Right renal pelvis (tissue), 4 donors: ENCODE measurements at regions not wholly inside any gene's neighbourhood (a gene's known extent, or its start where the extent isn't known, plus 50 kb on each side); places are given as distances from the start of the nearest gene placed in this dataset.

Source experiments
- DNase-seq, 4 donors: peaks; one replicate each; pipeline ENCODE4 v3.0.0-alpha.2; 2013; ENCODE audit warnings: low read depth in 4 of 4, low spot score in 3 of 4, missing footprints in 1 of 4

- no peak for DNase-seq
Observed at GRCh38 chr3:25300141-25300540, 127.9 kb upstream of the RARB start.

DNA sequence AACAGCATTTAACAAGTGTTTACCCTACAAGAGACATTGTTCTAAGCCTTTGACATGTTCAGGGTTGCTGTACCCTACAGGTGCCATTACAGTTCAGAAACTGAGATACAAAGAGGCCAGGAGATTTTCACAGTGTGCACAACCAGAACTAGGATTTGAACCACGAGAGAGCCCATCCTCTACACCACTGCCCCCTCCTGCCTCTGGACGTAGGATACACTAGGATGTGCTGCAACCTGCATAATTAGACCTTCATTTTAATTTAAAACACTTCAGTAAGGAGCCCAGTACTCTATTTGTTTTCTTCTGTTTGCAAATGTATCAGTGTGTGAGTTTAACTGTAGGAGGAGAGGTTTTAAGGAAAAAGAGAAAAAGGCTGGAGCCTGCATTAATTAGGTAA, 123.1 kb upstream of the RARB start:
- no peak for DNase-seq

DNA sequence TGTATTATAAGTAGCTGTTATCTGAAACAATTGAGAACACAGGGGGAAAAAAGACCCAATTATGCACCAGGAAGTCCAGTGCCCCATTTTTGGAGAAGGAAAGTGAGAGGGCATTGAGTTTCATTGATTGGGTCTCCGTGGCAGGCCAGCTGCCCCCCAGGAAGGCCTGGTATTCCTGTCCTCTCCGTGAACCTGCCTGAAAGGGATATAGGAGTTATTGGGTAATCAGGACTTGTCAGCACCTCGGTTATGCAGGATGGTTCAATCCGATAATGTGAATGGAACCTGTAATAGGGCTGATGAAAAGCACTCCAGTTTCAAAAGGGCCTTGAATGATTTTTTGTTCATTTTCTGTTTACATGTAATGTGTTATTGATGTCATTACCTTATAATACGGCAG, 122.0 kb upstream of the RARB start:
- DNase-seq: no peak

DNA sequence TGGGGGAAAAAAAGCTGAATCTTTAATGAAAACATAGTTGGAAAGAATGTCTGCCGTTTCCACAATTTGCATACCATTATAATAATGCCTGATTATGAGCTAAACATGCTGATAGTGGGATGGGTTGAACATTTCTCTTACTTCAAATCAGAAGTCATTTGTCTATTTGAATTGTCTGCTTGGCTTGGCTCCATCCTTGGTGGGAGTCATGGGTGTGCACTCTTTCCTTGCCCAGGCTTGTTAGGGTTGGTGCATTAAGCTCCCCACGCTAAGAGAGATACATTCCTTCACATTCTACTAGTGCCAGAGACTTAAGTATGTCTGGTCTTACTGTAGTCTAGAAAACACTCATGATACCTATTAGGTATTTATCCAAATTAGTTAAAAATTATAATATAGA, 121.4 kb upstream of the RARB start:
- no peak for DNase-seq

DNA sequence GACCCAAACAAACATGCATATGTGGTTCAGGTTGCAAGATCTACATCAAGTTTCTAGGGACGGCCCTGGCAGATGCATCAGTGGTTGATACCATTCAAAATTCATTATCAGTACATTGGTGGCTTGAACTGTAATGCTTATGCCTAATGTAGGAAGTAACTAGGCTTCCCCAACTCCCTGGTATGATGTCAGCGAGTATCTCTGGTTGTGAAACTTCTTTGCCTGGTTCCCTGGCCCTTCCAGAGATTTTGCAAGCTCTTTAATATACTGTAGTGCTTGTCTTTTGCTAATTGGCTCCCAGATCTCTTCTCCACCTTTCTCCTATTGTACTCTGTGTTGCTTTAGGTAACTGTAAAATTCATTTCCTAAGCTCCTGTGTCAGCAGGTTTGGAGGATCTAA, 114.8 kb upstream of the RARB start:
- no peak for DNase-seq

DNA sequence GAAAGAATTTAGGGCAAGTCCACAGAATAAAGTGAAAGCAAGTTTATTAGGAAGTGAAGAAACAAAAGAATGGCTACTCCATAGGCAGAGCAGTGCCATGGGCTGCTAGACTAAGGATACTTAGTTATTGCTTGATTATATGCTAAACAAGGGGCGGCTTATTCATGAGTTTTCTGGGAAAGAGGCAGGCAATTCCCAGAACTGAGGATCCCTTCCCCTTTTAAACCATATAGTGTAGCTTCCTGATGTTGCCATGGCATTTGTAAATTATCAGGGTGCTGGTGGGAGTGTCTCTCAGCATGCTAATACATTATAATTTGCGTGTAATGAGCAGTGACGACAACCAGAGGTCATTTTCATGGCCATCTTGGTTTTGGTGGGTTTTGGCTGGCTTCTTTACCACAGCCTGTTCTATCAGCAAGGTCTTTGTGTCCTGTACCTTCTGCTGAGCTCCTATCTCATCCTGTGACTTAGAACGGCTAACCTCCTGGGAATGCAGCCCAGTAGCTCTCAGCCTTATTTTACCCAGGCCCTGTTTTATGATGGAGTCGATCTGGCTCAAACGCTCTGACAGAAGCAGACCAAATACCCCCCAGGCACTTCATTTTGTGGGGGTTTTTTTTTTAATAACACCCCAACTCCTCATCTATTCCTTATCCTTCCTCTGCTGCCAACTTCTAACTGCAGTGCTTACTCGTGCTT, 103.0 kb upstream of the RARB start:
- DNase-seq: no peak

DNA sequence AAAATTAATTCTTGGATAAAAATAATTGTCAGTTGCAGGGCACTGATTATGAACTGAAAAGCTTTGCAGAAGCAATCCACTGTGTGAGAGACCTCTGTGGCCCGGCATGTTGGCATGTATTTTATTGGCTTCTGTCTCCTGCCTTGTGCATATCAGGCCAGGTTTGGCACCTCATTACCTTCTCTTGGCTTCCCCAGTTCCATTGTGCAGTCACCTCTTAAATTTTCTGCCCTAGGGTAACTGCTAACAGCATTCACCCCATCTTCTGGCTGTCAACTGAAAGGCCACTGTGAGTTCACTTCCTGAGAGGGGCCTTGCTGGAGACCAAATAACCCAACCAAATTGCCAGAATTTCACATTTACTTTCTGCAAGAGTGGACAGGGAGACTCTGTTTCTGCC, 92.7 kb upstream of the RARB start:
- DNase-seq: no peak

DNA sequence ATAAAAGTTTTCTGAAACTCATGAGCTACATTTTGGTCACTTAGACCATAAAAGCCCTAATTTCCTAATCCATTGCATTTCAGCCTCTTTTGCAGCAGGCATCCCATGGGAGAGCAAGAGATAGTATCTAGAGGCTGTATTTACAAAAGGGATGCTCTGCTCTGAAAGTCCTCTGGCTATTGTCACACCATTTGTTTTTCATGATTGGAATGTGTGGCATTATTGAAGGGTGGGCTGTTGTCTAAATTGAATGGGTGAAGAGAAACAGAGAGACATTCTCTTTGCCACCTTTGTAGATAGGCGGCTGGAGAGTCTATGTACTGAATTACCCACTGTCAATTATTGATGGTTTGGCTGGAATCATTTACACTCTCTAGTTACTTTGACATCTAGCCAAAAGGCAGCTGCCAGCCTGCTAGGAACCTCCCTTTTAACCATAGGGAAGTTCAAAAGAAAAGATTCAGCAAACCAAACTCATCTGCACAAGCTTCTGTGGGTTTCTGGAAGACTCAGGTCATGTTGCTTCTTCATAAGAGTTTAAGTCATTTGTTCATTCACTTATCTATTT, 89.8 kb upstream of the RARB start:
- no peak for DNase-seq

DNA sequence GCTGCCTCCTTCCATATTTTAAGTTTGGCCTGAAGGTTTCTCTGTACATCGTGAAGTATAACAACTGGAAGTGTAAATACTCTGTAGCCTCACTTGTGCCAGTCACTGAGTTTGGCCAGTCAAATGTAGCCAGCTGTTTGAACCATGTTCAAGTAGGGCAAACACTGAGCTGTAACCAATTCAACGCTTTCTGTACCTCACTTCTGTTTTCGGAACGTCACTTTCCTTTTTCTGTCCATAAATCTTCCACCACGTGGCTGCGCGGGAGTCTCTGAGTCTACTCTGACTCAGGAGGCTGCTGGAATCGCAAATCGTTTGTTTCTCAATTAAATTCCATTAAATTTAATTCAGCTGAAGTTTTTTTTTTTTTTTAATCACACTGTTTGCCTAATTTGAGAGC, 88.8 kb upstream of the RARB start:
- no peak for DNase-seq

DNA sequence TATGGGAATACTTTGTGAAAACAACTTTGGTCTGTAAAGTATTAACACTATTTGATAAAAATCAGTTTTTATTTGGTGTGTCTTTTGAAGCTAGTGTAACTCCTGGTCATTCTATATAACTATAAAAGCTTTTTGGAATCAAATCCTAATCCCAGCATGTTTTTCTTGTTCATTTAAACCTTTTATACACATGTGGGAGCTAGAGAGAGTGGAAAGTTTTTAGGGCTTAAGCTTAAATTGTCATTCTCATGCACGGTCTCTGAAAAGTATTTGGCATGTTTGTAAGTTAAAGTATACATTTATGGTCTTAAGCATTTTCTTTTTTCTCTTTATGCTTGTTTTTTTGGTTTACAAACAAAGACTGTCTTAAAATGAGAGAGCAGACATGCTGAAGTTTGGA, 83.4 kb upstream of the RARB start:
- DNase-seq: no peak

- DNase-seq: no peak
Observed at GRCh38 chr3:25349095-25349494, 79.0 kb upstream of the RARB start.

DNA sequence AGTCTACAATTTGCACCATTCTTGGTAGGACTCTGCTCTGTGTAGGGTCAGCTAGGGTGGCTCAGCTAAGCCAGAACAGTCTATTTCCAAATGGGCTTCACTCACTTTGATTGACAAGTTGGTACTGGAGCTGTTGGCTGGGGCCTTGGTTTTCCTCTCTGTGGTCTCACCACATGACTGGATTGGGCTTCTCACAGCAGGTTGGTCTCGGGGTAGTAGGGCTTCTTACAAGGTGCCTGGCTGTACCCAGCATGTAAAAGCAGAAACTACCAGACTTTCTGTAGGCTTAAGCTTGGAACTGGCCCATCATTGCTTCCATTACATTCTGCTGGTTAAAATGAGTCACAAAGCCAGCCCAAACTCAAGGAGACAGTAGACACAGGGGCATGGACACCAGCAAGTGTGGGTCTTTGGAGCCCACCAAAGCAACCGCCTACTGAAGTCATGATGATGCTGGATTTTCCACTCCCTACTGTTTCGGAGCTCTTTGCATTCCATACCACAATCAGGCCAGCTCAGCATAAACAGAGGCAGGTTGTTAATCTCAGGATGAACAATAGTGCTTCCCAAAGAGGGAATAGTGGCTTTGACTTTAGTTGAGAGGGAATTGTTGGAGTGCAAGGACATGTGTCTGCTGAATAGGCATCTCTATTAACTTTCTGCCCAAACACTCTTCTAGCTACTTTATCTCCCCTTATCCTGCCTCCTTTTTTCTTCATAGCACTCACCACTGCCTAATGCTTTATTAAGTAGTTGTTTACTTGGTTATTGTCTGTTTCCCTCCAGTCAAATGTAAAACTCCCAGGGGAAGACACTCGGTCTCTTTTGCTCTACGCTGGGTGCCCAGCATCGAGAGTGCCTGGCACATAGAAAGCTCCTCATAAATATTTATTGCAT, 78.0 kb upstream of the RARB start:
- no peak for DNase-seq

- no peak for DNase-seq
Observed at GRCh38 chr3:25350725-25351114, 77.3 kb upstream of the RARB start.

- no peak for DNase-seq
Observed at GRCh38 chr3:25354071-25354470, 74.0 kb upstream of the RARB start.

DNA sequence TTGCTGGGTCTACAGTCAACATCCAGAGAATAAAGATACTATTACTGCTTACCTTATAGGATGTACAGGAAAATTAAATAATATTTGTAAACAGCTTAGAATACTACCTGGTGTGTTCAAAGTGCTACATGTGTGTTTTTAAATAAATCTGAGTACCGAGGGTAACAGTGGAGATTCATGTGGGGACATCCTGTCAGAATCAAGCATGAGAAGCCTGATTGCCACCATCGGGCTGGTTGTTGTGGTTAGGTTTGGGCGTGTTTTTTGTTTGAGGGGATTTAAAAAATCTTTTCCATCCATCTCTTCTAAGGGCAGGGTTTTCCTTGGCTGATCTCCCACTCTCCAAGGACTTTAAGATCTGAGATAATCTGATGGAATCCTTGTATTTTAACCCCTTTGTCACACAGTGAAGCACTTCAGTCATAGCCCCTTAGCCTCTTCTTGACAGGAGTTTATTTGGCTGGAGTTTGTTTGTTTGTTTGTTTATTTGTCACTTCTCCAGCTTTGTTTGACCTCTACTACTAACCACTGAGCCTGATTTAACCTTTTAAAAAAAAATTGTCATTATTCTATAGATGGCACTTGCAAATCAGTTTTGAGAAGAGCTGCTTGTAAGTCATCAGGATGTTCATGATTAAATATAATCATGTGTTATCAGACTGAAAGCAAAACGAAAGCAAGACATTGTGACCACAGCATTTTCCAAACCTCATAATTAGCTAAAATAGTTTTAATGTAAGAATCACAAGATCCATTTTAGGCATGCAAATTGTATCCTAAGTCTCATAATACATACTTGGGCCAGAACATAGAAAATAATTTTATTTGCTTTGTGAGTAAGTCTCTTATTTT, 72.8 kb upstream of the RARB start:
- no peak for DNase-seq

DNA sequence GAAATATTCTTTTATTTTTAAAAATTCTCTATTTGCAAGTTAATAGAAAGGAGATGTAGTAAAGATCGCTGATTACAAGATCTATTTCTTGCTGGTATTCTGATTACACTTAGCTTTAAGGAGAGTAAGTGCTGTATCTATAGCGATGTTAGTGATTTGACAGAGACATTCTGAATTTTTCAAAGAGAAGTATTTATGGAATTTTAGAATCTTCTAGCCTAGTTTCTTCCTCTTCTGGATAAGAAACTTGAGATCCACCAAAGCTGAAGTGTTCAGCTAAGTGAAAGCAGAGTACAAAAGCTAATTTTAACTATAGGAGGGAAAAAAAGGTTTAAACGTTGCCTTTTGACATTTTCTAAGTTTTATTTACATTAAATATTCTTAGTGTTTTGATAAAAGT, 72.1 kb upstream of the RARB start:
- no peak for DNase-seq

DNA sequence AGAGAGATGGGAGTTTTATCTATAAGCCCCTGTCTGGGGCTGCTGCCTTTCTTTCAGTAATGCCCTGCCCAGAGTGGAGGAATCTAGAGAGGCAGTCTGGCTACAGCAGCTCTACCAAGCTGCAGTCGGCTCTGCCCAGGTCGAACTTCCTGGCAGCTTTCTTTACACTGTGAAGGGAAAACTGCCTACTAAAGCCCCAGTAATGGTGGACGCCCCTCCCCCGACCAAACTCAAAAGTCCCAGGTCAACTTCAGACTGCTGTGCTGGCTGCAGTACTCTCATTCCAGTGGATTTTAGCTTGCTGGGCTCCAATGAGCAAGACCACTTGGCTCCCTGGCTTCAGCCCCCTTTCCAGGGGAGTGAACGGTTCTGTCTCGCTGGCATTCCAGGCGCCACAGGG, 65.9 kb upstream of the RARB start:
- DNase-seq: no peak

DNA sequence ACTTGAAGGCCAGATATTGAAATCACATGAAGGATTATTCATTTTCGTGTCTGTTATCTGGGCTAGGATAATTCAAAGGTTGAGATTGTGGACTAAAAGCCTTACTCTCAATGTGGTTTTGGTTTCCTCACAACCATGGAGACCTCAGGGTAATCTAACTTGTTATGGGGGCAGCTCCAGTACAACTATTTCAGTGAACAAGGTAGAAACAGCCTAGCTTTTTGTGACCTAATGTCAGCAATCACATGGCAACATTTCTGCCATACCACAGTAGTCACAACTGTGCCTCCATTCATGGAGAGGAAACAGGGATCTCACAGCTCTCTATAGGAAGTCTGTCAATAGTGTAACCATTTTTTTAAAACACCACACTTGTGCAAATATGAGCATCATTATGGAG, 62.4 kb upstream of the RARB start:
- no peak for DNase-seq

DNA sequence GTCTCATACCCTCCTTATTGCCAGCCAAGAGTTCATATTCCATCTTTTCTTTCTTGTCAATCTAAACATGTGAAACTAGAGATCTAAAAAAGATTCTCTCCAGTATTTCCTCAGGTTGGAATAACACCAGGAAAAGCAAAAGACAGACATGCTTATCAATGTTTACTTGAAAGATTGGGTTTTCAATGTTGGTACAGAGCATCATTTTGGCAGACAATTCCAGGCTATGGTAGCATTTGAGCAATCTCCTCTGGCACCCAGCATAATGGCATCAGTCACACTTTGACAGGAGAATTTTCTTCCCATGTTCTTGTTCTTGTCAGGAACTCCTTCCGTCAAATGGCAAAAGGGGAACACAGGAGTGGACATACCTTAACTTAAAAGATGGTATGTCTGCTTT, 61.0 kb upstream of the RARB start:
- DNase-seq: no peak

GRCh38 chr3:25372167-25372566, 55.9 kb upstream of the RARB start:
- DNase-seq: no peak

DNA sequence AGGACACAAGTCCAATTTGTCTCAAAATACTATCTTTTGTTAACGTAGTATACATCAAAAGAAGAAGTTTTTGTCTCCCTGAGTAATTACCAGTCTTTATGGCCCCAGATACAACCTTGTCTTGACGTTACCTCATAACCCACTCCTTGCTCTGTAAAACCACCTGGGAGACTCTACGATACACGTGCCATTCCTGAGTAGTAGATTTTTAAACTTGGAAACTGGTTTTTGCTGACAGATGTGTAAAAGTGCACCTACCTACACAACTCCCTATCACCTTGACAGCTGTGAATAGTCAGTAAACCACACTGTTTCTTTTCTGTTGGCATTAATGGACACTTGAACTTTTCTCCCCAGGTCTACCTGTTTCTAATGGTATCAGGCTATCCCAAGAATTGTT, 51.7 kb upstream of the RARB start:
- no peak for DNase-seq
